Neural progenitor cell (in vitro differentiated cells): ENCODE measurements at regions not wholly inside any gene's neighbourhood (a gene's known extent, or its start where the extent isn't known, plus 50 kb on each side); places are given as distances from the start of the nearest gene placed in this dataset.

Experiments
- CTCF ChIP-seq: fragments of 200-600 bp; sonication (generic); IDR thresholded peaks from 2 replicates; pipeline ENCODE4 v1.5.1; 2017; ENCODE audit warnings: antibody characterized with exemption, mild to moderate bottlenecking
- EZH2phosphoT487 ChIP-seq: fragments of 200-600 bp; sonication (generic); IDR thresholded peaks from 2 replicates; pipeline ENCODE4 v1.6.1; 2017; ENCODE audit warnings: antibody characterized with exemption

GRCh38 chr2:15809404-15809803 lies 130.9 kb upstream of the MYCN start:
- no peak for TF ChIP-seq CTCF
- TF ChIP-seq EZH2phosphoT487: no peak
